HL-60 (cell line): ENCODE measurements at regions not wholly inside any gene's neighbourhood (a gene's known extent, or its start where the extent isn't known, plus 50 kb on each side); places are given as distances from the start of the nearest gene placed in this dataset.

Experiments used
- GABPA ChIP-seq: IDR thresholded peaks from 2 replicates; pipeline ENCODE4 v1.6.1; 2012; ENCODE audit warnings: low read depth
- POLR2AphosphoS5 ChIP-seq: IDR thresholded peaks from 2 replicates; pipeline ENCODE4 v1.6.1; 2012; ENCODE audit warnings: low read depth
- TF ChIP-seq, protein P1 (sequence below): IDR thresholded peaks from one replicate; pipeline ENCODE4 v1.5.1; 2011; ENCODE audit warnings: low read length, control low read depth, inconsistent platforms; ENCODE audit not compliant: insufficient read depth
- TF ChIP-seq, protein P2 (sequence below): IDR thresholded peaks from 2 replicates; pipeline ENCODE4 v1.6.1; 2012; ENCODE audit warnings: low read depth; ENCODE audit not compliant: insufficient replicate concordance

DNA sequence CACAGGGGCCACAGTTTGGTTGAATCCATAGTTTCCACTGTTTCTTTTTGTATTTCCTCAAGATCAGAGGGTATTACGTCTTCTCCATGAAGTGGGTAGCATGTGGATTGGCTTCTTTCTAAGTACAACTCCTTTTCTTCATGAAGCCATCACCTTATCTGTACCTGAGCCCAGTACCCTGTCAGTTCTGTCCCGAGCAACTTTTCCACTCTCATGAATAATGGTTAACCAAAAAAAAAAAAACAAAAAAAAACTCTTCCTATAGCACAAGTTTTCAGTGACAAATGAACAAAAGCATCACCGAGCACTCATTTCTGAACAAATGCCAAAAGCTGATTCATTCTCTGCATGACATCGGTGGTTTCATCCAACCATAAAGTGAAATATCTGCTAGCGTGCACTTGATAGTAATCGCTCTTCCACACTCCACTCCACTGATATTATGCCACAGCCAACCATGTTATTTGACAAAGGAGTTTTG lies 53.0 kb upstream of the CCDC150 start:
- TF ChIP-seq, protein P1, sequence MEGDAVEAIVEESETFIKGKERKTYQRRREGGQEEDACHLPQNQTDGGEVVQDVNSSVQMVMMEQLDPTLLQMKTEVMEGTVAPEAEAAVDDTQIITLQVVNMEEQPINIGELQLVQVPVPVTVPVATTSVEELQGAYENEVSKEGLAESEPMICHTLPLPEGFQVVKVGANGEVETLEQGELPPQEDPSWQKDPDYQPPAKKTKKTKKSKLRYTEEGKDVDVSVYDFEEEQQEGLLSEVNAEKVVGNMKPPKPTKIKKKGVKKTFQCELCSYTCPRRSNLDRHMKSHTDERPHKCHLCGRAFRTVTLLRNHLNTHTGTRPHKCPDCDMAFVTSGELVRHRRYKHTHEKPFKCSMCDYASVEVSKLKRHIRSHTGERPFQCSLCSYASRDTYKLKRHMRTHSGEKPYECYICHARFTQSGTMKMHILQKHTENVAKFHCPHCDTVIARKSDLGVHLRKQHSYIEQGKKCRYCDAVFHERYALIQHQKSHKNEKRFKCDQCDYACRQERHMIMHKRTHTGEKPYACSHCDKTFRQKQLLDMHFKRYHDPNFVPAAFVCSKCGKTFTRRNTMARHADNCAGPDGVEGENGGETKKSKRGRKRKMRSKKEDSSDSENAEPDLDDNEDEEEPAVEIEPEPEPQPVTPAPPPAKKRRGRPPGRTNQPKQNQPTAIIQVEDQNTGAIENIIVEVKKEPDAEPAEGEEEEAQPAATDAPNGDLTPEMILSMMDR, result no peak
- TF ChIP-seq GABPA (no peak), POLR2AphosphoS5 (no peak)
- TF ChIP-seq, protein P2, sequence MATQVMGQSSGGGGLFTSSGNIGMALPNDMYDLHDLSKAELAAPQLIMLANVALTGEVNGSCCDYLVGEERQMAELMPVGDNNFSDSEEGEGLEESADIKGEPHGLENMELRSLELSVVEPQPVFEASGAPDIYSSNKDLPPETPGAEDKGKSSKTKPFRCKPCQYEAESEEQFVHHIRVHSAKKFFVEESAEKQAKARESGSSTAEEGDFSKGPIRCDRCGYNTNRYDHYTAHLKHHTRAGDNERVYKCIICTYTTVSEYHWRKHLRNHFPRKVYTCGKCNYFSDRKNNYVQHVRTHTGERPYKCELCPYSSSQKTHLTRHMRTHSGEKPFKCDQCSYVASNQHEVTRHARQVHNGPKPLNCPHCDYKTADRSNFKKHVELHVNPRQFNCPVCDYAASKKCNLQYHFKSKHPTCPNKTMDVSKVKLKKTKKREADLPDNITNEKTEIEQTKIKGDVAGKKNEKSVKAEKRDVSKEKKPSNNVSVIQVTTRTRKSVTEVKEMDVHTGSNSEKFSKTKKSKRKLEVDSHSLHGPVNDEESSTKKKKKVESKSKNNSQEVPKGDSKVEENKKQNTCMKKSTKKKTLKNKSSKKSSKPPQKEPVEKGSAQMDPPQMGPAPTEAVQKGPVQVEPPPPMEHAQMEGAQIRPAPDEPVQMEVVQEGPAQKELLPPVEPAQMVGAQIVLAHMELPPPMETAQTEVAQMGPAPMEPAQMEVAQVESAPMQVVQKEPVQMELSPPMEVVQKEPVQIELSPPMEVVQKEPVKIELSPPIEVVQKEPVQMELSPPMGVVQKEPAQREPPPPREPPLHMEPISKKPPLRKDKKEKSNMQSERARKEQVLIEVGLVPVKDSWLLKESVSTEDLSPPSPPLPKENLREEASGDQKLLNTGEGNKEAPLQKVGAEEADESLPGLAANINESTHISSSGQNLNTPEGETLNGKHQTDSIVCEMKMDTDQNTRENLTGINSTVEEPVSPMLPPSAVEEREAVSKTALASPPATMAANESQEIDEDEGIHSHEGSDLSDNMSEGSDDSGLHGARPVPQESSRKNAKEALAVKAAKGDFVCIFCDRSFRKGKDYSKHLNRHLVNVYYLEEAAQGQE, result no peak
